Esophagus squamous epithelium (tissue), 5 donors: ENCODE measurements at regions not wholly inside any gene's neighbourhood (a gene's known extent, or its start where the extent isn't known, plus 50 kb on each side); places are given as distances from the start of the nearest gene placed in this dataset.

Source experiments
- DNase-seq: peaks from one replicate; lab custom pipeline; 2025; lab: John Stamatoyannopoulos, UW
- H3K27ac ChIP-seq, 4 donors: fragments of 200-600 bp; sonication (generic); one replicate each; pipeline ENCODE4 v1.5.1; 2016 to 2019; ENCODE audit warnings: mild to moderate bottlenecking in 1 of 4
- H3K27me3 ChIP-seq, 4 donors: fragments of 200-600 bp; sonication (generic); 1 replicate in 3 of 4; 2 replicates in 1 of 4; pipeline versions ENCODE4 v1.5.1 to v1.6.0; 2017 to 2021; ENCODE audit warnings: antibody characterized with exemption in 1 of 4
- H3K36me3 ChIP-seq, 3 donors: fragments of 200-600 bp; sonication (generic); one replicate each; pipeline ENCODE4 v1.5.1; 2016 to 2019
- H3K4me1 ChIP-seq, 3 donors: fragments of 200-600 bp; sonication (generic); one replicate each; pipeline ENCODE4 v1.5.1; 2017 to 2019
- H3K4me3 ChIP-seq, 4 donors: fragments of 200-600 bp; sonication (generic); 1 replicate in 3 of 4; 2 replicates in 1 of 4; pipeline ENCODE4 v1.5.1; 2016 to 2019; ENCODE audit warnings: mild to moderate bottlenecking in 2 of 4, moderate library complexity in 1 of 4
- H3K9me3 ChIP-seq, 3 donors: fragments of 200-600 bp; sonication (generic); one replicate each; pipeline ENCODE4 v1.5.1; 2016 to 2019
- CTCF ChIP-seq, 6 experiments: fragments of 450-650 bp in 4 of 6; fragments of 200-600 bp in 2 of 6; sonication (generic) in 2 of 6; IDR thresholded peaks; one replicate each; pipeline ENCODE4 v1.5.1; 2016 to 2019; ENCODE audit warnings: antibody characterized with exemption in 6 of 6, mild to moderate bottlenecking in 4 of 6, moderate library complexity in 4 of 6
- POLR2A ChIP-seq, 4 donors: fragments of 450-650 bp; IDR thresholded peaks; one replicate each; pipeline ENCODE4 v1.6.1; 2017; ENCODE audit warnings: antibody characterized with exemption in 4 of 4, mild to moderate bottlenecking in 4 of 4, moderate library complexity in 3 of 4
- WGBS, 2 donors: methylation state at CpG; one replicate each; pipeline ENCODE4 v1.1.5; 2018; 5-methylcytosine and 5-hydroxymethylcytosine counted together
- intact Hi-C: fragments of 100-400 bp; cut with DNase I; formaldehyde crosslinking; loops from one replicate; pipeline ENCODE4 v1.15.0; 2022
- donor health status: DM: yes; HTN: yes; CAD: no.

- 60 to 84% methylated on average over 3 of the region's 4 CpGs for WGBS, 2 donors
- no peak for DNase-seq
- intact Hi-C loops, result no loop called here
- no peak overlapping the region for H3K27ac ChIP-seq
- peaks cover 0 to 10% (median 0%) of the 10 kb centered on the region in 3 donors for H3K9me3 ChIP-seq
- H3K4me3 ChIP-seq, result no peak overlapping the region
- TF ChIP-seq CTCF (IDR thresholded peaks at IDR 0.05) (no peak), POLR2A (IDR thresholded peaks at IDR 0.05) (no peak)
- H3K27me3 ChIP-seq, result no peaks in the 10 kb centered on the region
- H3K4me1 ChIP-seq, result no peaks in the 10 kb centered on the region
- H3K36me3 ChIP-seq, result no peaks in the 10 kb centered on the region
Measured at GRCh38 chr6:68038815-68039408, 596.2 kb upstream of the ADGRB3 start.

GRCh38 chr6:68032217-68032616 lies 602.9 kb upstream of the ADGRB3 start:
- no peaks in the 10 kb centered on the region for H3K27me3 ChIP-seq
- no peak overlapping the region for H3K4me3 ChIP-seq
- no peak for DNase-seq
- TF ChIP-seq POLR2A (IDR thresholded peaks at IDR 0.05) (no peak), CTCF (IDR thresholded peaks at IDR 0.05) (no peak)
- H3K27ac ChIP-seq, result no peak overlapping the region
- 50% methylated on average over 4 of the region's 4 CpGs for WGBS, 2 donors
- no peaks in the 10 kb centered on the region for H3K4me1 ChIP-seq
- peaks cover 0 to 6% (median 0%) of the 10 kb centered on the region in 3 donors for H3K9me3 ChIP-seq
- intact Hi-C loops, result no loop called here
- no peaks in the 10 kb centered on the region for H3K36me3 ChIP-seq

- no peaks in the 10 kb centered on the region for H3K27me3 ChIP-seq
- TF ChIP-seq POLR2A (IDR thresholded peaks at IDR 0.05) (no peak), CTCF (IDR thresholded peaks at IDR 0.05) (no peak)
- H3K9me3 ChIP-seq, result peaks cover 0 to 2% (median 0%) of the 10 kb centered on the region in 3 donors
- H3K27ac ChIP-seq, result no peak overlapping the region
- no peaks in the 10 kb centered on the region for H3K36me3 ChIP-seq
- no peak overlapping the region for H3K4me3 ChIP-seq
- intact Hi-C loops, result no loop called here
- WGBS, 2 donors, result 71 to 82% methylated on average over 1 of the region's 1 CpG
- no peaks in the 10 kb centered on the region for H3K4me1 ChIP-seq
- no peak for DNase-seq
Measured at GRCh38 chr6:68031054-68031453, 604.0 kb upstream of the ADGRB3 start.

- Histone ChIP-seq H3K36me3 (no peaks in the 10 kb centered on the region), H3K4me3 (no peak overlapping the region), H3K27me3 (no peaks in the 10 kb centered on the region), H3K27ac (no peak overlapping the region), H3K4me1 (no peaks in the 10 kb centered on the region), H3K9me3 (peaks cover 0 to 8% (median 3%) of the 10 kb centered on the region in 3 donors)
- WGBS, 2 donors, result 73 to 77% methylated on average over 3 of the region's 3 CpGs
- intact Hi-C loops, result no loop called here
- no peak for DNase-seq
- TF ChIP-seq POLR2A (IDR thresholded peaks at IDR 0.05) (no peak), CTCF (IDR thresholded peaks at IDR 0.05) (no peak)
Measured at GRCh38 chr6:68026483-68026882, 608.6 kb upstream of the ADGRB3 start.

- intact Hi-C loops, result no loop called here
- no peaks in the 10 kb centered on the region for H3K4me1 ChIP-seq
- DNase-seq, result no peak
- H3K36me3 ChIP-seq, result no peaks in the 10 kb centered on the region
- H3K4me3 ChIP-seq, result no peak overlapping the region
- 83 to 84% methylated on average over 3 of the region's 3 CpGs for WGBS, 2 donors
- TF ChIP-seq POLR2A (IDR thresholded peaks at IDR 0.05) (no peak), CTCF (IDR thresholded peaks at IDR 0.05) (no peak)
- H3K27me3 ChIP-seq, result no peaks in the 10 kb centered on the region
- peaks cover 0 to 8% (median 3%) of the 10 kb centered on the region in 3 donors for H3K9me3 ChIP-seq
- H3K27ac ChIP-seq, result no peak overlapping the region
Measured at GRCh38 chr6:68025764-68026163, 609.3 kb upstream of the ADGRB3 start.
